HCT116 (cell line): ENCODE measurements at regions not wholly inside any gene's neighbourhood (a gene's known extent, or its start where the extent isn't known, plus 50 kb on each side); places are given as distances from the start of the nearest gene placed in this dataset.

Source experiments
- ATAC-seq: fragments of 200-7000 bp; cut with Tn5 transposase; 2 replicates; pipeline ENCODE4 v1.9.1; 2020; ENCODE audit warnings: mild to moderate bottlenecking, moderate library complexity
- BruUV-seq: library from RNA; stranded (reverse); fragments of 400-500 nt; replicated peaks from 2 replicates; lab custom pipeline; 2021; lab: Mats Ljungman, UMichigan
- CTCF ChIA-PET: fragments of 300-600 bp; sonication (Branson Sonifier 250); formaldehyde crosslinking; loops from one replicate; lab custom pipeline; 2021; ENCODE audit warnings: antibody characterized with exemption; lab: Charles Lee
- POLR2A ChIA-PET: fragments of 300-600, 350-600 bp; sonication (Branson Sonifier 250); formaldehyde crosslinking; loops from one replicate; lab custom pipeline; 2021; ENCODE audit warnings: antibody characterized with exemption; lab: Charles Lee
- RAD21 ChIA-PET, 2 experiments: fragments of 300-600 bp; sonication (Branson Sonifier 250); formaldehyde crosslinking; loops; one replicate each; lab custom pipeline; 2023; ENCODE audit warnings: low total read pairs in 2 of 2; ENCODE audit not compliant: uncharacterized antibody in 2 of 2, unreplicated experiment in 2 of 2, low non-redundant PET in 1 of 2; lab: Charles Lee
- DNase-seq: peaks from one replicate; pipeline ENCODE4 v3.0.0-alpha.2; 2010; ENCODE audit warnings: low read depth, low spot score
- H2AFZ ChIP-seq: fragments of 200-600 bp; shearing (Covaris generic), sonication (generic); 2 replicates; pipeline ENCODE4 v1.6.1; 2017; ENCODE audit warnings: low read depth, mixed run types, mixed read lengths, antibody characterized with exemption, low read length; ENCODE audit not compliant: poor library complexity, severe bottlenecking
- H3K27ac ChIP-seq: 2 replicates; pipeline ENCODE4 v1.5.1; 2012; ENCODE audit warnings: low read depth, low read length
- H3K27me3 ChIP-seq: fragments of 200-600 bp; sonication (generic); 2 replicates; pipeline ENCODE4 v1.6.1; 2016; ENCODE audit warnings: mixed run types, low read length, mixed read lengths; ENCODE audit not compliant: insufficient read depth
- H3K36me3 ChIP-seq, 2 experiments: fragments of 200-500 bp in 1 of 2; fragments of 200-600 bp in 1 of 2; sonication (Bioruptor generic) in 1 of 2; sonication (generic) in 1 of 2; 2 replicates each; pipeline versions ENCODE4 v1.5.1 to v1.6.1; 2014 to 2016; ENCODE audit warnings: low read length in 2 of 2, inconsistent platforms in 1 of 2, mixed read lengths in 1 of 2, mixed run types in 1 of 2; ENCODE audit not compliant: insufficient read depth in 2 of 2, control insufficient read depth in 1 of 2
- H3K4me1 ChIP-seq, 2 experiments: fragments of 200-600 bp in 1 of 2; sonication (generic) in 1 of 2; 2 replicates each; pipeline versions ENCODE4 v1.5.1 to v1.6.1; 2012 to 2017; ENCODE audit warnings: low read length in 2 of 2, inconsistent platforms in 1 of 2, mild to moderate bottlenecking in 1 of 2, mixed read lengths in 1 of 2, mixed run types in 1 of 2, moderate library complexity in 1 of 2; ENCODE audit not compliant: insufficient read depth in 2 of 2, control insufficient read depth in 1 of 2
- H3K4me2 ChIP-seq: fragments of 200-600 bp; sonication (generic); 2 replicates; pipeline ENCODE4 v1.6.1; 2017; ENCODE audit warnings: mixed run types, low read length, mixed read lengths
- H3K4me3 ChIP-seq, 2 experiments: fragments of 200-600 bp in 1 of 2; sonication (generic) in 1 of 2; replicated peaks in 1 of 2; 2 replicates each; pipeline ENCODE4 v1.5.1; 2011 to 2016; ENCODE audit warnings: low read length in 2 of 2, control low read depth in 1 of 2, low read depth in 1 of 2, mild to moderate bottlenecking in 1 of 2, mixed read lengths in 1 of 2, mixed run types in 1 of 2
- H3K79me2 ChIP-seq: fragments of 200-600 bp; sonication (generic); 2 replicates; pipeline ENCODE4 v1.6.1; 2017; ENCODE audit warnings: mild to moderate bottlenecking, mixed run types, low read length, moderate library complexity, mixed read lengths; ENCODE audit not compliant: insufficient read depth
- H3K9ac ChIP-seq: fragments of 200-600 bp; sonication (generic); 2 replicates; pipeline ENCODE4 v1.6.1; 2016; ENCODE audit warnings: low read length, mixed read lengths
- H3K9me2 ChIP-seq: fragments of 200-600 bp; sonication (generic), shearing (Covaris generic); 2 replicates; pipeline ENCODE4 v1.6.1; 2017; ENCODE audit warnings: mixed run types, mild to moderate bottlenecking, moderate library complexity; ENCODE audit not compliant: insufficient read depth
- H3K9me3 ChIP-seq, 2 experiments: fragments of 200-500 bp in 1 of 2; fragments of 200-600 bp in 1 of 2; sonication (Bioruptor generic) in 1 of 2; sonication (generic) in 1 of 2; 2 replicates each; pipeline ENCODE4 v1.6.1; 2014 to 2017; ENCODE audit warnings: low read length in 2 of 2, mixed read lengths in 2 of 2, inconsistent platforms in 1 of 2, low read depth in 1 of 2, mild to moderate bottlenecking in 1 of 2, mixed run types in 1 of 2, moderate library complexity in 1 of 2; ENCODE audit not compliant: control insufficient read depth in 1 of 2, insufficient read depth in 1 of 2
- H4K20me1 ChIP-seq: fragments of 200-600 bp; sonication (generic), shearing (Covaris generic); 2 replicates; pipeline ENCODE4 v1.6.1; 2017; ENCODE audit warnings: mixed run types, mild to moderate bottlenecking, moderate library complexity; ENCODE audit not compliant: insufficient read depth
- POLR2A ChIP-seq: IDR thresholded peaks from 2 replicates; pipeline ENCODE4 v1.7.0; 2011; ENCODE audit warnings: borderline replicate concordance; ENCODE audit not compliant: insufficient read depth, insufficient read length; ENCODE audit errors: extremely low read depth
- REST ChIP-seq: IDR thresholded peaks from 2 replicates; pipeline ENCODE4 v1.6.1; 2012; ENCODE audit warnings: low read depth
- intact Hi-C: fragments of 100-400 bp; cut with micrococcal nuclease; formaldehyde crosslinking; loops from 2 replicates; pipeline ENCODE4 v1.10.0; 2022
- TF ChIP-seq, protein P1 (sequence below), 3 experiments: fragments of 200-600 bp in 1 of 3; sonication (generic) in 1 of 3; IDR thresholded peaks in 2 of 3; conservative IDR thresholded peaks in 1 of 3; 2 replicates each; pipeline ENCODE4 v1.5.1; 2012 to 2017; ENCODE audit warnings: low read depth in 2 of 3, low read length in 2 of 3, antibody characterized with exemption in 1 of 3, borderline replicate concordance in 1 of 3, control low read depth in 1 of 3, mild to moderate bottlenecking in 1 of 3, mixed read lengths in 1 of 3, mixed run types in 1 of 3, moderate library complexity in 1 of 3; ENCODE audit not compliant: insufficient read depth in 1 of 3

DNA sequence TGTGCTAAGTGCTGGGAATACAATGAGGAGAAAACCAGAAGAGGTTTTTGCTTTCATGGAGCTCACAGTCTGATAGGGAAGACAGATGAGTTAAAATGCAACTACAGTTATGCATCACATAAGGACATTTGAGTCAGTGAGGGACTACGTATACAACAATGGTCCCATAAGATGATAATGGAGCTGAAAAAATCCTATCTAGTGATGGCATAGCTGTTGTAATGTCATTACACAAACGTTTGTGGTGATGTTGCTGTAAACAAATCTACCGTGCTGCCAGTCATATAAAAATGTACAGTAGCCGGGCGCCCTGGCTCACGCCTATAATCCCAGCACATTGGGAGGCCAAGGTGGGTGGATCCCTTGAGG is 110.1 kb upstream of the RAD23B start:
- no peak overlapping the region for H3K4me3 ChIP-seq
- H3K9me3 ChIP-seq: no peaks in the 10 kb centered on the region
- no peak overlapping the region for H3K9ac ChIP-seq
- TF ChIP-seq POLR2A (no peak), REST (no peak)
- TF ChIP-seq, protein P1, sequence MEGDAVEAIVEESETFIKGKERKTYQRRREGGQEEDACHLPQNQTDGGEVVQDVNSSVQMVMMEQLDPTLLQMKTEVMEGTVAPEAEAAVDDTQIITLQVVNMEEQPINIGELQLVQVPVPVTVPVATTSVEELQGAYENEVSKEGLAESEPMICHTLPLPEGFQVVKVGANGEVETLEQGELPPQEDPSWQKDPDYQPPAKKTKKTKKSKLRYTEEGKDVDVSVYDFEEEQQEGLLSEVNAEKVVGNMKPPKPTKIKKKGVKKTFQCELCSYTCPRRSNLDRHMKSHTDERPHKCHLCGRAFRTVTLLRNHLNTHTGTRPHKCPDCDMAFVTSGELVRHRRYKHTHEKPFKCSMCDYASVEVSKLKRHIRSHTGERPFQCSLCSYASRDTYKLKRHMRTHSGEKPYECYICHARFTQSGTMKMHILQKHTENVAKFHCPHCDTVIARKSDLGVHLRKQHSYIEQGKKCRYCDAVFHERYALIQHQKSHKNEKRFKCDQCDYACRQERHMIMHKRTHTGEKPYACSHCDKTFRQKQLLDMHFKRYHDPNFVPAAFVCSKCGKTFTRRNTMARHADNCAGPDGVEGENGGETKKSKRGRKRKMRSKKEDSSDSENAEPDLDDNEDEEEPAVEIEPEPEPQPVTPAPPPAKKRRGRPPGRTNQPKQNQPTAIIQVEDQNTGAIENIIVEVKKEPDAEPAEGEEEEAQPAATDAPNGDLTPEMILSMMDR (IDR thresholded peaks at IDR 0.05 in 2 of 3, conservative IDR thresholded peaks at IDR 0.05 in 1 of 3; ENCODE audit: borderline replicate concordance in 1 of 3, insufficient read depth in 1 of 3, low read depth in 2 of 3, low read length in 2 of 3): no peak
- no peaks in the 10 kb centered on the region for H3K9me2 ChIP-seq
- ChIA-PET POLR2A (no interaction called here), CTCF (interaction anchor here (1.3 kb wide), 1 partner anchor 169 kb away, joined by 4 read pairs; no protein-coding TSS in a partner anchor), RAD21 (no interaction called here)
- ATAC-seq: no peak
- H2AFZ ChIP-seq: peak overlapping the region; percentile 1
- no peaks in the 10 kb centered on the region for H3K36me3 ChIP-seq
- H3K79me2 ChIP-seq: no peaks in the 10 kb centered on the region
- intact Hi-C loops: loop anchor here (1.0 kb wide), 3 partner anchors 15 to 1331 kb away; no protein-coding TSS in a partner anchor
- H3K4me1 ChIP-seq: peaks cover 3 to 60% of the 10 kb centered on the region in 2 experiments
- no peaks in the 10 kb centered on the region for H3K27me3 ChIP-seq
- no TSS peak for BruUV-seq
- H4K20me1 ChIP-seq: no peaks in the 10 kb centered on the region
- no peak for DNase-seq
- no peak overlapping the region for H3K4me2 ChIP-seq
- no peak overlapping the region for H3K27ac ChIP-seq
